ENCODE measurements at regions not wholly inside any gene's neighbourhood (a gene's known extent, or its start where the extent isn't known, plus 50 kb on each side); places are given as distances from the start of the nearest gene placed in this dataset.
"Not testable (repeated sequence)": the region's sequence is repeated elsewhere in the genome, so short reads cannot be mapped to it uniquely, and the experiment has no call there.

DNA sequence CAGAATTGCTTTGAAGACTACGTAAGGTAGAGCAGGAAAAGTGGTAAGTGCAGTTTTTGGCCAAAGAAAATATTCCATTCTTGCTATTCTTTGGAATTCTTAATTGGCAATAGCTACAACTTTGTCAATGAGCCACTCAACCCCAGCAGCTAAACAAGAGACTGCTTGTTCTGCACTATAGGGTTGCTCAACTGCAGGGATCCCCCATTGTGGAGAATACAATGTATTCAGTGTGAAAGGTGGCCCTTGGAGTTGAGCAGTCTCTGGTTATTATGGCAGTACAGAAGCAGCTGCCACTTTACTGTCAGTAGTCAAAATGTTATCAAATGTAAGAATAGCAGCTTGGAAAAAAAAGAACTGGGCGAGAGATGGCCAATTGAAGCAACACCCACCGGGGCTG lies 808.7 kb downstream of the CENPC start:
- TF ChIP-seq, protein P1, sequence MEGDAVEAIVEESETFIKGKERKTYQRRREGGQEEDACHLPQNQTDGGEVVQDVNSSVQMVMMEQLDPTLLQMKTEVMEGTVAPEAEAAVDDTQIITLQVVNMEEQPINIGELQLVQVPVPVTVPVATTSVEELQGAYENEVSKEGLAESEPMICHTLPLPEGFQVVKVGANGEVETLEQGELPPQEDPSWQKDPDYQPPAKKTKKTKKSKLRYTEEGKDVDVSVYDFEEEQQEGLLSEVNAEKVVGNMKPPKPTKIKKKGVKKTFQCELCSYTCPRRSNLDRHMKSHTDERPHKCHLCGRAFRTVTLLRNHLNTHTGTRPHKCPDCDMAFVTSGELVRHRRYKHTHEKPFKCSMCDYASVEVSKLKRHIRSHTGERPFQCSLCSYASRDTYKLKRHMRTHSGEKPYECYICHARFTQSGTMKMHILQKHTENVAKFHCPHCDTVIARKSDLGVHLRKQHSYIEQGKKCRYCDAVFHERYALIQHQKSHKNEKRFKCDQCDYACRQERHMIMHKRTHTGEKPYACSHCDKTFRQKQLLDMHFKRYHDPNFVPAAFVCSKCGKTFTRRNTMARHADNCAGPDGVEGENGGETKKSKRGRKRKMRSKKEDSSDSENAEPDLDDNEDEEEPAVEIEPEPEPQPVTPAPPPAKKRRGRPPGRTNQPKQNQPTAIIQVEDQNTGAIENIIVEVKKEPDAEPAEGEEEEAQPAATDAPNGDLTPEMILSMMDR (conservative IDR thresholded peaks at IDR 0.05), result no peak
- no peaks in the 10 kb centered on the region for H3K36me3 Mint-ChIP-seq
- no peak for DNase-seq (ENCODE audit: extremely low spot score, unreplicated experiment)
- no peak overlapping the region for H3K27ac Mint-ChIP-seq
- H3K4me3 Mint-ChIP-seq, result no peak overlapping the region
- H3K27me3 Mint-ChIP-seq, result no peaks in the 10 kb centered on the region
- H3K4me1 Mint-ChIP-seq (ENCODE audit: unreplicated experiment), result no peaks in the 10 kb centered on the region
- H3K9me3 Mint-ChIP-seq, result peaks cover 4% of the 10 kb centered on the region

DNA sequence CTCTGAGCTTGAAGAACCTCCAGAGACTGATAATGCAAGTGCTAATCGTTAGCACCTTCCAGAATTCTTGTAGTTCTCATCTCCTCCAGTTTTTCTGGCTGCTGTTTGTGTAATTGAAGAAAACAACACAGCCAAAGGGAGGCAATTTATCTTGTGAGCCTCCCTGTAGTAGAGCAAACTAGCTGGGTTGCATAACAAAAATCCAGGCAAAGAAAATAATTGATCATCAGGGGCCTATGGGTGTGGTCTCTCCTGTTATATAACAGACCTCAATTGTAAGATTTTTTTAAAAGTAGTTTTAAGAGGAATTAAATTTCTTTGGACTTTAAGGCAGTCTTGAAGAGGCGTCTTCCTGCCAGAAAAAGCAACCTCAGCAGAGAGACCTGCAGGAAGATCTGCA lies 817.0 kb downstream of the CENPC start:
- Mint-ChIP-seq H3K36me3 (no peaks in the 10 kb centered on the region), H3K9me3 (peaks cover 4% of the 10 kb centered on the region), H3K27ac (no peak overlapping the region), H3K27me3 (no peaks in the 10 kb centered on the region), H3K4me1 (ENCODE audit: unreplicated experiment) (peaks cover 4% of the 10 kb centered on the region), H3K4me3 (no peak overlapping the region)
- no peak for DNase-seq (ENCODE audit: extremely low spot score, unreplicated experiment)
- TF ChIP-seq, protein P1 (conservative IDR thresholded peaks at IDR 0.05), result no peak

GRCh38 chr4:66712301-66712921 lies 832.9 kb downstream of the CENPC start:
- DNase-seq (ENCODE audit: extremely low spot score, unreplicated experiment); H3K27ac Mint-ChIP-seq; H3K4me1 Mint-ChIP-seq (ENCODE audit: unreplicated experiment); H3K9me3 Mint-ChIP-seq; H3K4me3 Mint-ChIP-seq; H3K27me3 Mint-ChIP-seq; H3K36me3 Mint-ChIP-seq: not testable (repeated sequence)

DNA sequence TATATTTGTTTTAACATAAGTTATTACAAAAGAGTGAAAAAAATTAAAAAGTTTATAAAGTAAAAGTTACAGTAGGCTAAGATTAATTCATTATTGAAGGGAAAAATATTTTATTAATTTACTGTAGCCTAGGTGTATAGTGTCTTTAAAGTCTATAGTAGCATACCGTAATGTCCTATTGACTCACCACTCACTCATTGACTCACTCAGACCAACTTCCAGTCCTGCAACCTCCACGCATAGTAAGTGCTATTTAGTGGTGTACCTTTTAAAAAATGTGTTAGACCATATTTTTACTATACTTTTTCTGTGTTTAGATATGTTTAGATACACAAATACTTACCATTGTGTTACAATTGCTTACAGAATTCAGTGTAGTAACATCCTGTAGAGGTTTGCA lies 841.1 kb downstream of the CENPC start:
- no peaks in the 10 kb centered on the region for H3K4me1 Mint-ChIP-seq (ENCODE audit: unreplicated experiment)
- no peaks in the 10 kb centered on the region for H3K27me3 Mint-ChIP-seq
- H3K4me3 Mint-ChIP-seq, result no peak overlapping the region
- TF ChIP-seq, protein P1 (conservative IDR thresholded peaks at IDR 0.05), result no peak
- no peak overlapping the region for H3K27ac Mint-ChIP-seq
- DNase-seq (ENCODE audit: extremely low spot score, unreplicated experiment), result no peak
- no peaks in the 10 kb centered on the region for H3K9me3 Mint-ChIP-seq
- no peaks in the 10 kb centered on the region for H3K36me3 Mint-ChIP-seq

DNA sequence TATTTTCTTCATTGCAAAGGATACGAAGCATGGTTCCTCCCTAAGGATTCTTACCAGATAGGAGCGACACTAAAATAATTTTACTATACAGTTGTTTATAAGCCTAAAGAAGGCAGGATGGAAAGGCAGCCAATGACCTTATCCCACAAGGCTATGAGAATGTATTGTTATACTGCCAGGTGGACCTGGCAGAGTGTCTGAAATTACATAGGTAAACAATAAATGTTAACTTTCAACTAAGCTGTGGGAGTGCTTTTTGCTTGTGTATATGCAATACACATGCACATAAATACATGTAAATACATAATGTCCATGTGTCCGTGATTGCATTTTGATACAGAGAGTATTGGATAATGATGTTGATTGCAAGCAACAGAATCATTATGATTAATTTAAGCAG lies 850.6 kb downstream of the CENPC start:
- no peaks in the 10 kb centered on the region for H3K4me1 Mint-ChIP-seq (ENCODE audit: unreplicated experiment)
- TF ChIP-seq, protein P1 (conservative IDR thresholded peaks at IDR 0.05), result no peak

DNA sequence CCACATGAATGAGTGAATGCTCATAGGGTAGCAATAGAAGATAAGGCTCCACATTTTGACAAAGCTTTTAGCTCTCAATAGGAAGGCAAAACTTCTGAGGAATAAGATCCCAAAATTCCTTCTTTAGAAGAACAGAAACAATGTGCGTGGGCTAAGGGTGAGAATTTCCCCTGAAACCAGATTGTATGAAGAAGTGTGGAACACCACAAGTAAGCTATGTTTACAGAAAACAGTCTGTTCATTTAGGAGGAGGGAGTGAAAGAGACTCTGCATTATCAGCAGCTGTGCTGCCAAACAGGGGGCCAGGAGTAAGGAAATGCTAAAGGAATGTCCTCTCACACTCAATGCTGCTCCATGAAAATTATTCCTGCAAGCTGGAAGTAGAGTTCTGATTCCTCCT lies 851.6 kb downstream of the CENPC start:
- no peaks in the 10 kb centered on the region for H3K9me3 Mint-ChIP-seq
- no peak for DNase-seq (ENCODE audit: extremely low spot score, unreplicated experiment)
- no peaks in the 10 kb centered on the region for H3K4me1 Mint-ChIP-seq (ENCODE audit: unreplicated experiment)
- H3K36me3 Mint-ChIP-seq, result no peaks in the 10 kb centered on the region
- TF ChIP-seq, protein P1 (conservative IDR thresholded peaks at IDR 0.05), result no peak
- H3K4me3 Mint-ChIP-seq, result no peak overlapping the region
- H3K27ac Mint-ChIP-seq, result no peak overlapping the region
- no peaks in the 10 kb centered on the region for H3K27me3 Mint-ChIP-seq

More for the DNA sequence above, 850.6 kb downstream of the CENPC start:
- no peak for DNase-seq (ENCODE audit: extremely low spot score, unreplicated experiment)
- H3K9me3 Mint-ChIP-seq, result no peaks in the 10 kb centered on the region
- no peak overlapping the region for H3K4me3 Mint-ChIP-seq
- no peaks in the 10 kb centered on the region for H3K27me3 Mint-ChIP-seq
- no peak overlapping the region for H3K27ac Mint-ChIP-seq
- no peaks in the 10 kb centered on the region for H3K36me3 Mint-ChIP-seq
